CD4-positive, alpha-beta T cell treated with Interleukin-12 subunit alpha and Interleukin-12 subunit beta, for 1 hour (primary cell): ENCODE measurements at regions not wholly inside any gene's neighbourhood (a gene's known extent, or its start where the extent isn't known, plus 50 kb on each side); places are given as distances from the start of the nearest gene placed in this dataset.
"Not testable (repeated sequence)": the region's sequence is repeated elsewhere in the genome, so short reads cannot be mapped to it uniquely, and the experiment has no call there.

Experiments used
- DNase-seq: peaks from one replicate; pipeline ENCODE4 v3.0.0-alpha.2; 2020

DNA sequence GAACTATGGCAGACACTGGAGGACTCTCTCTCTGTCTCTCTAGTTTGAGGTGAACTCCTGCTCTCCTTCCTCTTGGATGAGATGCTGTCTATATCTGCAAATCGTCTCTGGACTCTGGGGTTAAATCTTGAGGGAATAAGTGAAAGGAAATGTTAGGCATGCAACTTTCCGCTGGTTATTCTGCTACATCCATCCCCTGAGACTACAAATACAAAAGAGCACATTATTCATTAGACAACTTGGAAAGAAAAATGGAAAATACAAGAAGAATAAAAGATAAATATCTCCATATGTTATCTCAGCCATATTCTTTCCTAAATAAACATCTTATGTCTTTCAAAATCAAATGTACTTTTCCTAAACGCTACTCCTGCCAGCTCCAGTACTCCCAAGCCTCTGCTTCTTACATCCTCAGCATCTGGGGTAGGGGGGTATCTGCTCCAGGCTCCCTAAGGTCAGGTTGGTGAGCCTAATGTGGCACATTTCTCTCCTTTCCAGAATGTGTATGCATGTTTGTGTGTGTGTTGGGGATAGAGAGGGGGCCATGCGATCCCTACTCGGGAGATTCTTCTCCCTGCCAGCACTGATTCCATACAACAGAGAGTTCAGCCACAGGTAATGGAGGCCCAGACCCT, 102.9 kb upstream of the FSCB start:
- no peak for DNase-seq

DNA sequence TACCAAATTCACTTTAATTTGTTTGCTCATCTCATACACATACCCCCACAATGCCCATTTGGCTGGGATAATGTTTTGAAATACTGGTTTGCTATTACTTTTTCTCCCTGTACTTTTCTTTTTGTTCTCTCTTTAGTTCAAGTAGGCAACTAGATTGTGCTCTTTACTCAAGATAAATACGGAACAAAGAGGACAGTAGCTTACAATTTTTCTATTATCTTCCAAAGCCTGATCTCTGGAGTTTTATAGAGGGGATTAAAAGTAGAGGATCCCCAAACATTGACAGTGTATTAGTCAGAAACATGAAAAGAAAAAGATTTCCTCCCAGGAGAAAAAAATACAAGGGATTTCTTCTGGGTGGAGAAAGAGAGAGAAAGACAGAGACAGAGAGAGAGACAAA, 102.1 kb upstream of the FSCB start:
- no peak for DNase-seq

DNA sequence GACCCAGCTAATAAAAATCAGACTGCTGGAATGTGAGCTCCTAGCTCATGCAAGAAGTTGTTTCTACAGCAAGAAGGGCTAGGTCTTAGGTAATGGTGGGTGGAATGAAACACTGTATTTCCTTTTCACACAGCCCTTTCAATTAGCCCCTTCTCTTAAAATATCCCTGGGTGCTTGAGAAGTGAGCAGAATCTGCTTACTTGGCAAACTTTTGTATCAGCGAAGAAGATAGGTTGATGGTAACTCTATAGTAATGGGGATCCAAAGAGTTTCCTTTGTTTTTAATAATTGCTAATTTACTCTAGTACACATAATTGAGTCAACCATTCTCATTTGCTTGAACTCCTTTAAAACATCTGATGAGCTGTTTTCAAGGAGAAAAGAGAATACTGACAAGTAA, 100.6 kb upstream of the FSCB start:
- DNase-seq = no peak

DNA sequence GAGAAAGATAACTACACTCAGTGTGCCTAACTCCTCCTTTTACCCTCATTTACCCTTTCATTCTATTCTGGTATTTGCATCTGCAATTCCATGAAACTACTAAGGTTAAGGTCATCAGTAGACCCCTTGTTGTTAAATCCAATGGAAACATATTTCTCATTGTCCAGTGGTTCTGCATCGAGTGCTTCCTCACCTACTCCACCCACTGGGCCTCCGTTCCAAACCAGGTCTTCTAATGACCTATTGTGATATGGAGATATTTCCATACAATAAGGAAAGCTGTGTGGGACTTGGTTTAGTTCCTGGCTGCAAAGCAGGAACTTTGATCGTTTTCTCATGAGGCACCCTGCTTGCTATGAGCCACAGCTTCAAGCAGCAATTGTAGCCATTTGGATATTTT, 99.5 kb upstream of the FSCB start:
- DNase-seq = no peak

DNA sequence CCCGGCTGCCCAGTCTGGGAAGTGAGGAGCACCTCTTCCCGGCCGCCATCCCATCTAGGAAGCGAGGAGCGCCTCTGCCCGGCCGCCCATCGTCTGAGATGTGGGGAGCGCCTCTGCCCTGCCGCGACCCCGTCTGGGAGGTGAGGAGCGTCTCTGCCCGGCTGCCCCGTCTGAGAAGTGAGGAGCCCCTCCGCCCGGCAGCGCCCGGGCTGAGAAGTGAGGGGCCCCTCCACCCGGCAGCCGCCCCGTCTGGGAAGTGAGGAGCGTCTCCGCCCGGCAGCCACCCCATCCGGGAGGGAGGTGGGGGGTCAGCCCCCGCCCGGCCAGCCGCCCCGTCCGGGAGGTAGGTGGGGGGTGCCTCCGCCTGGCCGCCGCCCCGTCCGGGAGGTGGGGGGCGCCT, 94.2 kb upstream of the FSCB start:
- DNase-seq = not testable (repeated sequence)

DNA sequence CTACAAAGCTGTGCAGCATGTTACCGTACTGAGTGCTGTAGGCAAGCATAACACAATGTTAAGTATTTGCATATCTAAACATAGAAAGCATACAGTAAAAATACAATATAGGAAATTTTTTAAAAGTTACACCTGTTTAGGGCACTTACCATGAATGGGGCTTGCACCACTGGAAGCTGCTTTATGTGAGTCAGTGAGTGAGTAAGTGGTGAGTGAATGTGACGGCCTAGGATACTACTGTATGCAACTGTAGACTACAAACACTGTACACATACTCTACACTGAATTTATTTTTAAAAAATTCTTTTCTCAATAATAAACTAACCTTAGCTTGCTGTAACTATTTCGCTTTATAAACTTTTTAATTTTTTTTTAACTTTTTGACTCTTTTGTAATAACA, 82.1 kb upstream of the FSCB start:
- DNase-seq = no peak

DNA sequence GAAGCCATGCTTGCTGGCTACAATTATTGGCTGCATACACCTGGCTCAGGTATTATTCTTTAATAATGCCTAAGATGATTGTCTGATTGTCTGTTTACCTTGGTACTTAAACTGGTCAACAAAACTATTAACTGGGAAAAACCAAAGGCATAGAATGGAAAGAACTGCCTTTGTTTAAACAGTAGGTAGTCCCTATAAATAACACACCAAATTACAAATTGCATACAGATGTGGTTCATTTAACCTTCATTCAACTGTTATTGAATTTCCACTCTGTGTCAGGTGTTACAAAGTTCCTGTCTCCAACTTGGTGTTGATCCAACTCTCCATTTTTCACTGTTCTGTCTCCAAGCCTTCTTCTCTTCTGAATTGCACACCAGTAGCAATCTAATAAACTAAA, 79.8 kb upstream of the FSCB start:
- DNase-seq = no peak

DNA sequence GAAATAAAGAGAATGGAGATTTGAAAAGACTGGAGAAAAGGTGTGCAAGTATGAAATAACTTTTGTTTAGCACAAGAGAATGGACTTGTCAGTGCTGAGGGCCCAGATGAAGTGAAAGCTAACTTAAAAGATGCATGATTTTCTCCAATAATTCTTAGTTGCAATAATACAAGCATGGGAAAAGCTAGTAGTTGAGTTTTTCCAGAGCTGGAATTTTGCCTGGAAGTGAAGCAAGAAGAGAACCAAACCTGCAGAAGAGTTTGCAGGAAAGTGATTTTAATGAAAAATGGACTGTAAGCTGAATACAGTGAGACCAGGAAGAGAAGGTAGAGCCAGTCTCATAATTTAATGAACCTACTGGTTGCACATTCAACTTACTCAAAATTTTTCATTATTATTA, 69.3 kb upstream of the FSCB start:
- DNase-seq = no peak

DNA sequence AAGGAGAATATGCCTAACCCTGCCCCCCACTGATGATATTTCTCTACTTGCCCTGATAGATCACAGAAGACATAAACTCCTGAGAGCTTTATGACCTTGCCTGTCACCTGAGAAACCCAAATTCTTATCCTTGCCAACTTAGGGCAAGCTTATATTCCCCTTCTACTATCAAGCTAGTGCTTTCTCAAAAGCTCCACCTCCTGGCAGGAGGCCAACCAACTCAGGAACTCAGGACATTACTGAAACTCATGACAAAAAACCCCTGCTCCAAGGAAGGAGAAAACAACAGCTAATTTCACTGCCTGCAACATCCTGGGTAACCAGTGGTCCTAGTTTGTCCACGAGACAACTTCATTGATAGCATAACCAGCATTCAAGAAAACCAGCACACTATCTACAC, 60.9 kb upstream of the FSCB start:
- DNase-seq = no peak

DNA sequence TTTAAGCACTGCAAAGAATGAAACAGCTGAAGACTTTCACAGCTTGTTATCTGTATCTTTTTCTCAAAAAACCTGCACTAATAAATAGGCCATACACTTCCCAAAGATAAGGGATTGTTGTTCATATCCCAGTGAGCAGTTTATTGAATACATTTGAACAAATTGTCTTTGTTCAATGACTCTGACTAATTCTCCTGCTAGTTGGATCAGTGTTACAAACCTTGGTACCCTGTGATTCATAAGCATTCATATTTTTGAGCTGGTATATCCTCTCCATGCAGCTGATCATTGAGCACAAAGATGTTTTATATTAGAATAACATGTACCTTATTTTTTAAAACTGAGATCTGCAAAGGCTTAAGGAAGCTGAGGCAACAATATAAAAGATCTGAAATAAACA, 58.9 kb upstream of the FSCB start:
- DNase-seq = no peak

DNA sequence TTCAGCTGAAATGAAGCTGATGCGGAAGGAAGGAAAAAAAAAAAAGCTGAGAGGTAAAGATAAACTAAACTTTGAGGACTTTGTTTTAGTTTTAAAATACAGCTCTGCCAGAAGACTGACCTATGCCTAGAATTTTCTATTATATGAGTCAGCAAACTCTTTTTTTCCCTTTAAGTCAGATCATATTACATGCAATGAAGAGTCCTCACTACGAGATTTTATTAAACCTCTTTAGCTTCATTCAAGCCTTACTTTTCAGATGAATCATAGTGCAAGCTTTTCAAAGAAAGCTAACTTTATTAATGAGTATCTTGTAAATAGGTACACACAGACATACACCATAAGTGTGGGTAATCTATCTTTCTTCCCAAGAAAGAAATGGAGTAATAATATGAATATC, 57.8 kb upstream of the FSCB start:
- DNase-seq = no peak
